ENCODE measurements at regions not wholly inside any gene's neighbourhood (a gene's known extent, or its start where the extent isn't known, plus 50 kb on each side); places are given as distances from the start of the nearest gene placed in this dataset.

GRCh38 chr5:22910523-22910922 is 57.4 kb upstream of the CDH12 start:
- DNase-seq: no peak
- CTCF ChIA-PET: no interaction called here
- no peaks in the 10 kb centered on the region for H3K4me1 Mint-ChIP-seq
- no peaks in the 10 kb centered on the region for H3K36me3 Mint-ChIP-seq (ENCODE audit: low read depth)
- no peaks in the 10 kb centered on the region for H3K9me3 Mint-ChIP-seq
- POLR2A ChIA-PET: no interaction called here
- no peak overlapping the region for H3K27ac Mint-ChIP-seq
- no peaks in the 10 kb centered on the region for H3K27me3 Mint-ChIP-seq
- no peak overlapping the region for H3K4me3 Mint-ChIP-seq

DNA sequence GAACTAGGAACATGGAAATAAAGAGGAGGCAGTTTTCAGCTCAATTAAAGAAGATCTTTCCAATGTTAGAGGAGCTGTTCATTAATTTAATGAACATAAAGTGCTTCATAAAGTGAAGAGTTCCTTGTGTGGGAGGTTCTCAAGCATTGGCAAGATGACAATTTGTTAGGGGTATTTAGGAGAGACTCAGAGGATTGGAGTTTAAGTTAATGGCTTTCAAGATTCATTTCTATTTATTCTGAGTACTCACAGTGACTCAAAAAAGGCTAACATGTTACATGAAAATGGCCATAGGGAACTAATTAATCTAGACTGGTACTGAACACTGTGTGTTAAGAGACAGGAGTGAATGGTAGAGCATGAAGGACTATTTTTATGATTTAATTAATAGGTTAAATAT is 55.4 kb upstream of the CDH12 start:
- H3K27ac Mint-ChIP-seq: no peak overlapping the region
- ChIA-PET CTCF (interaction anchor here (0.6 kb wide), 1 partner anchor 47 kb away, joined by 3 read pairs; no protein-coding TSS in a partner anchor), POLR2A (no interaction called here)
- H3K27me3 Mint-ChIP-seq: no peaks in the 10 kb centered on the region
- no peaks in the 10 kb centered on the region for H3K4me1 Mint-ChIP-seq
- H3K4me3 Mint-ChIP-seq: no peak overlapping the region
- DNase-seq: no peak
- no peaks in the 10 kb centered on the region for H3K9me3 Mint-ChIP-seq
- no peaks in the 10 kb centered on the region for H3K36me3 Mint-ChIP-seq (ENCODE audit: low read depth)

- ChIA-PET POLR2A (no interaction called here), CTCF (interaction anchor here (0.6 kb wide), 1 partner anchor 46 kb away, joined by 3 read pairs; no protein-coding TSS in a partner anchor)
- Mint-ChIP-seq H3K9me3 (no peaks in the 10 kb centered on the region), H3K36me3 (ENCODE audit: low read depth) (no peaks in the 10 kb centered on the region), H3K27me3 (no peaks in the 10 kb centered on the region), H3K27ac (no peak overlapping the region), H3K4me1 (no peaks in the 10 kb centered on the region), H3K4me3 (no peak overlapping the region)
- no peak for DNase-seq
Observed at GRCh38 chr5:22908129-22908528, 55.0 kb upstream of the CDH12 start.

All from activated CD4-positive, alpha-beta T cell treated with anti-CD3 and anti-CD28 coated beads, Interleukin-2, amount 10 ng/mL, durations not matched to agents 7 days and 5 days (primary cell).